ENCODE measurements at regions not wholly inside any gene's neighbourhood (a gene's known extent, or its start where the extent isn't known, plus 50 kb on each side); places are given as distances from the start of the nearest gene placed in this dataset.

DNA sequence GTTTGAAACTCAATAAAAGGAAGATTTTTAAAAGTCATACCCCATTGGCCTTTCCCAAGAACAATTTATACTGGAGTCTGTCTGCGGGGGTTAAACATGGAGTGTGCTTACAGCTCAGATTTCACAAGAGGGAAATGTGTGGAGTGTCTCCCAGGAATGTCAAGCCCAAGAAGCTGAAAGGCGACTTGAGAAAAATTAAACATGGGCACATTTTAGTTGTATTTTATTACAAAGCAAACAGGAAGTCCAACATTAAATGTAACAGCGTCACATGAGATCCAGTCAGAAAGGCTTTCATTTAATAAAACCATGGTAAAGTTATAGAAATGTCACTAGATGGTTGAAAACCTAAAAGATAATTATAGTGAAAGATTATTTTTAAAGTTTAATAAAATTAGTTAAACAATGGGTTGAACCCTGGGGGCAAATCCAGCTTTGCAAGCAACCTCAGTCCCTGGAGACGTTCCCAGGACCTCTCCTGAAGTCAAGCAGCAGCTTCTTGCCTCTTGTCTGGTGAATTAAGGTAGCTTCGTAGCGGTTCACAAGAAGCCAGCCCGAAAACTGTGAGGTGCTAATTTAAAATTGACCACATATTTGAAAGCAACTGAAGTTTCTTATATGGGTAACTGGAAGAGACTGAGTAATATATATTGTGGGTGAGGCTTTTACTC is 168.4 kb upstream of the EDNRA start:
- ATAC-seq (peak; percentile 84), DNase-seq (peak in 2 of 4 donors; percentile 49 to 80)
- TF ChIP-seq, protein P1, sequence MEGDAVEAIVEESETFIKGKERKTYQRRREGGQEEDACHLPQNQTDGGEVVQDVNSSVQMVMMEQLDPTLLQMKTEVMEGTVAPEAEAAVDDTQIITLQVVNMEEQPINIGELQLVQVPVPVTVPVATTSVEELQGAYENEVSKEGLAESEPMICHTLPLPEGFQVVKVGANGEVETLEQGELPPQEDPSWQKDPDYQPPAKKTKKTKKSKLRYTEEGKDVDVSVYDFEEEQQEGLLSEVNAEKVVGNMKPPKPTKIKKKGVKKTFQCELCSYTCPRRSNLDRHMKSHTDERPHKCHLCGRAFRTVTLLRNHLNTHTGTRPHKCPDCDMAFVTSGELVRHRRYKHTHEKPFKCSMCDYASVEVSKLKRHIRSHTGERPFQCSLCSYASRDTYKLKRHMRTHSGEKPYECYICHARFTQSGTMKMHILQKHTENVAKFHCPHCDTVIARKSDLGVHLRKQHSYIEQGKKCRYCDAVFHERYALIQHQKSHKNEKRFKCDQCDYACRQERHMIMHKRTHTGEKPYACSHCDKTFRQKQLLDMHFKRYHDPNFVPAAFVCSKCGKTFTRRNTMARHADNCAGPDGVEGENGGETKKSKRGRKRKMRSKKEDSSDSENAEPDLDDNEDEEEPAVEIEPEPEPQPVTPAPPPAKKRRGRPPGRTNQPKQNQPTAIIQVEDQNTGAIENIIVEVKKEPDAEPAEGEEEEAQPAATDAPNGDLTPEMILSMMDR (IDR thresholded peaks at IDR 0.05): no peak
- no peaks in the 10 kb centered on the region for H3K36me3 ChIP-seq
- no peaks in the 10 kb centered on the region for H3K9me3 ChIP-seq
- intact Hi-C loops (cut with DNase I): no loop called here
- no peaks in the 10 kb centered on the region for H3K27me3 ChIP-seq
- peaks cover 0 to 6% of the 10 kb centered on the region in 2 donors for H3K4me1 ChIP-seq
- H3K4me3 ChIP-seq: no peak overlapping the region
- peak overlapping the region; percentile 63 to 77 for H3K27ac ChIP-seq

DNA sequence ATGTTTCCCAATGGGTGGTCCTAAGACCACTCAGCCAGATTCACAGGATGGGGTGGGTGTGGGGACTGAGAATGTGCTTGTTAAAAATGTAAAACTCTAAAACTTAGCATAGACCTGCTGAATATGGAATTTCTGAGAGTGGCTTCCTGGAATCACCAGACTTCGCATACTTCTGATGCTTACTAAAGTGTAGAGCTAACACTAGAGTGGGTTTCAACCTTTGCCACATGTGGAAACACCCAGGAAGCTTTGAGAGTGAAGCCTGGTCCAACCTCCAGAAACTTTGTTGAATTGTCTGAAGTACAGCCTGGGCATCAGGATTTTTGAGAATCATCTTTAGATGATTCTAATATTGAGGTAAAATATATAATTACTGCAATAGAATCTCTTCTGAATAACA is 167.8 kb upstream of the EDNRA start:
- peak overlapping the region; percentile 63 to 77 for H3K27ac ChIP-seq
- H3K36me3 ChIP-seq: no peaks in the 10 kb centered on the region
- no peak overlapping the region for H3K4me3 ChIP-seq
- peaks cover 0 to 6% of the 10 kb centered on the region in 2 donors for H3K4me1 ChIP-seq
- no peaks in the 10 kb centered on the region for H3K9me3 ChIP-seq
- ATAC-seq: peak; percentile 87
- peak in 1 of 4 donors; percentile 32 for DNase-seq
- intact Hi-C loops (cut with DNase I): no loop called here
- TF ChIP-seq, protein P1 (IDR thresholded peaks at IDR 0.05): no peak
- no peaks in the 10 kb centered on the region for H3K27me3 ChIP-seq

DNA sequence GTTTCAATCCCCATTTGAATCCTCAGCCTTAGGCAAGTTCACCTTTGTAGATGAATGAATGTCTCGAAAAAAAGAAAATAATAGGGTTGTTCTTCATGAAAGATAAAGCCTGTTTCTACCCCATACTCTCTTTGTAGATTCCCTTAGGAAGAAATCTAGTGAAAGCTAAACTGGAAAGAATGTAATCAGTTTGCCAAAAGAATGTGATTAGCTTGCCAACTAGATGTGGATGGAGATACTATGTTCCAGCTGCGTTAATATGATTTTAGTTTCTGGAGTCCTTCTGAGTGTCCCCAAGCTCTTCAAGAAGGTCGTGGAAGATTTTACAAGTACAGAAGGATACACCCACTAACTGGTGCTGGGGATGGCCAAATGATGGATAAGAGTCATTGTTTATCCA is 162.3 kb upstream of the EDNRA start:
- ATAC-seq (no peak), DNase-seq (no peak)
- Histone ChIP-seq H3K27me3 (no peaks in the 10 kb centered on the region), H3K9me3 (no peaks in the 10 kb centered on the region), H3K36me3 (no peaks in the 10 kb centered on the region), H3K27ac (no peak overlapping the region), H3K4me3 (no peak overlapping the region), H3K4me1 (no peaks in the 10 kb centered on the region)
- intact Hi-C loops (cut with DNase I): no loop called here
- TF ChIP-seq, protein P1 (IDR thresholded peaks at IDR 0.05): no peak

DNA sequence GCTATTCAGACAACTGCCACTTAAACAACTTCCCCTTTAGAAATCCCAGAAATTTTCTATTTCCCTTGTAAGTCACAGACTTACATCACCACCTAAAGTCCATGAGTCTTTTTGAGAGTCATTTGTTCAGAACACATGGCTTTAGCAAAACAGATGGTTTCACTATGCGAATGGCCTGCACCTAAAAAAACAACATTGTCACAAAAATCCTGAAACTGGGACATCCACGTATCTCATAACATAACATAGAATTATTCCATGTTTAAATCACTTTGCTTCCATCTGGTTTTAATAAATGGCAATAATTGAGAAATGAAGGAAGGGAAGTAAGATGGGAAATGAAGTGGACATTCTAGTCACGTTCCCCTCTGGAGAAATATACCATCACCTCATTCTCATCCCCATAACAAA is 155.3 kb upstream of the EDNRA start:
- ATAC-seq (no peak), DNase-seq (peak in 1 of 4 donors; percentile 29)
- H3K4me3 ChIP-seq: no peak overlapping the region
- H3K27ac ChIP-seq: no peak overlapping the region
- H3K36me3 ChIP-seq: no peaks in the 10 kb centered on the region
- H3K9me3 ChIP-seq: no peaks in the 10 kb centered on the region
- H3K27me3 ChIP-seq: no peaks in the 10 kb centered on the region
- H3K4me1 ChIP-seq: no peaks in the 10 kb centered on the region
- intact Hi-C loops (cut with DNase I): no loop called here
- TF ChIP-seq, protein P1 (IDR thresholded peaks at IDR 0.05): no peak

DNA sequence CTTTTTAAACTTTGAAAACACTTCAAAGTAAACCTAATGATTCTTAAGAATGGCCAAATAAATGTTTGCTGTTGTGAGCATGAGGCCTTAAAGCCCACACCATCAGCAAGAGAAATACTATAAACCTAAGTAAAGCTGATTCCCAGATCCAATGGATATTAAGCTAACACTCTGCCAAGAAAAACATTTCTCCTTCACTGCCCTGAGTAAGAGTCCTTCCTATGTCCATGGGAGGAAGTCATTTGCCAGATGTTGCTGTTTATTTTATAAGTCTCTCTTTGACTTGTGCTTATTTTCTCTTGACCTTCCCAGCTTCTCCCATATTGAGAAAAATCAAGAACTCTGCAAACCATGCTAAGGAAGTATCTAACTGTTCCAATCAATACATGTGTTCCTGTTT is 154.3 kb upstream of the EDNRA start:
- Histone ChIP-seq H3K27ac (no peak overlapping the region), H3K36me3 (no peaks in the 10 kb centered on the region), H3K4me1 (no peaks in the 10 kb centered on the region), H3K27me3 (no peaks in the 10 kb centered on the region), H3K9me3 (no peaks in the 10 kb centered on the region), H3K4me3 (no peak overlapping the region)
- intact Hi-C loops (cut with DNase I): no loop called here
- DNase-seq (peak in 2 of 4 donors; percentile 31 to 52), ATAC-seq (no peak)
- TF ChIP-seq, protein P1 (IDR thresholded peaks at IDR 0.05): no peak

All from left lung (tissue), 4 donors.